Fibroblast of lung (primary cell): ENCODE measurements at regions not wholly inside any gene's neighbourhood (a gene's known extent, or its start where the extent isn't known, plus 50 kb on each side); places are given as distances from the start of the nearest gene placed in this dataset.

Experiments
- CTCF ChIP-seq, 2 donors: IDR thresholded peaks in 1 of 2; conservative IDR thresholded peaks in 1 of 2; 1 replicate in 1 of 2; 2 replicates in 1 of 2; pipeline ENCODE4 v1.5.1; 2011 to 2012; ENCODE audit warnings: low read length in 2 of 2, control low read depth in 1 of 2, inconsistent platforms in 1 of 2, low read depth in 1 of 2, mild to moderate bottlenecking in 1 of 2
- EZH2 ChIP-seq: IDR thresholded peaks from 2 replicates; pipeline ENCODE4 v1.5.1; 2012; ENCODE audit warnings: low read length, control low read depth, mild to moderate bottlenecking; ENCODE audit errors: missing control alignments

- TF ChIP-seq CTCF (conservative IDR thresholded peaks at IDR 0.05 in 1 of 2, IDR thresholded peaks at IDR 0.05 in 1 of 2; ENCODE audit: low read depth in 1 of 2, low read length in 2 of 2) (no peak), EZH2 (no peak)
Measured at GRCh38 chr6:163710532-163711470, 296.3 kb downstream of the QKI start.
